Hepatocyte (in vitro differentiated cells): ENCODE measurements at regions not wholly inside any gene's neighbourhood (a gene's known extent, or its start where the extent isn't known, plus 50 kb on each side); places are given as distances from the start of the nearest gene placed in this dataset.

ENCODE experiments used
- DNase-seq: peaks from one replicate; pipeline ENCODE4 v3.0.0-alpha.2; 2016; ENCODE audit warnings: low spot score
- H2AFZ ChIP-seq: fragments of 200-600 bp; sonication (generic); 2 replicates; pipeline ENCODE4 v1.6.0; 2016; ENCODE audit warnings: antibody characterized with exemption, mild to moderate bottlenecking
- H3K27ac ChIP-seq: fragments of 200-600 bp; sonication (generic); 2 replicates; pipeline ENCODE4 v1.5.1; 2016; ENCODE audit warnings: mild to moderate bottlenecking
- H3K27me3 ChIP-seq: fragments of 200-600 bp; sonication (generic); 2 replicates; pipeline ENCODE4 v1.6.1; 2016
- H3K36me3 ChIP-seq: fragments of 200-600 bp; sonication (generic); replicated peaks from 2 replicates; pipeline ENCODE4 v1.5.1; 2016; ENCODE audit warnings: low read depth; ENCODE audit not compliant: insufficient read depth
- H3K4me1 ChIP-seq: fragments of 200-600 bp; sonication (generic); 2 replicates; pipeline ENCODE4 v1.5.1; 2016; ENCODE audit warnings: mild to moderate bottlenecking, moderate library complexity; ENCODE audit not compliant: insufficient read depth
- H3K4me2 ChIP-seq: fragments of 200-600 bp; sonication (generic); 2 replicates; pipeline ENCODE4 v1.6.0; 2016
- H3K4me3 ChIP-seq: fragments of 200-600 bp; sonication (generic); 2 replicates; pipeline ENCODE4 v1.5.1; 2016; ENCODE audit warnings: mild to moderate bottlenecking
- H3K79me2 ChIP-seq: fragments of 200-600 bp; sonication (generic); 2 replicates; pipeline ENCODE4 v1.6.0; 2017; ENCODE audit warnings: mild to moderate bottlenecking
- H3K9me2 ChIP-seq: fragments of 200-600 bp; sonication (generic); replicated peaks from 2 replicates; pipeline ENCODE4 v1.6.0; 2017; ENCODE audit warnings: mild to moderate bottlenecking; ENCODE audit not compliant: insufficient read depth
- H3K9me3 ChIP-seq: fragments of 200-600 bp; sonication (generic); 2 replicates; pipeline ENCODE4 v1.5.1; 2016; ENCODE audit warnings: low read depth, mild to moderate bottlenecking
- H4K20me1 ChIP-seq: fragments of 200-600 bp; sonication (generic); 2 replicates; pipeline ENCODE4 v1.6.0; 2016; ENCODE audit warnings: mild to moderate bottlenecking; ENCODE audit not compliant: insufficient read depth, poor library complexity, severe bottlenecking
- CTCF ChIP-seq: fragments of 200-600 bp; sonication (generic); IDR thresholded peaks from 2 replicates; pipeline ENCODE4 v1.5.1; 2016; ENCODE audit warnings: antibody characterized with exemption, mild to moderate bottlenecking; ENCODE audit not compliant: poor library complexity
- EZH2 ChIP-seq: fragments of 200-600 bp; sonication (generic); IDR thresholded peaks from 2 replicates; pipeline ENCODE4 v1.6.1; 2016; ENCODE audit warnings: antibody characterized with exemption, mild to moderate bottlenecking, borderline replicate concordance
- EZH2phosphoT487 ChIP-seq: fragments of 200-600 bp; sonication (generic); IDR thresholded peaks from one replicate; pipeline ENCODE4 v1.6.1; 2018; ENCODE audit warnings: antibody characterized with exemption, mild to moderate bottlenecking, low read depth, moderate library complexity; ENCODE audit not compliant: unreplicated experiment, severe bottlenecking
- WGBS: methylation state at CpG from one replicate; pipeline ENCODE4 v1.1.6; 2016; ENCODE audit warnings: low lambda C conversion rate; ENCODE audit errors: missing lambda C conversion rate; 5-methylcytosine and 5-hydroxymethylcytosine counted together

- Histone ChIP-seq H3K36me3 (no peaks in the 10 kb centered on the region), H3K79me2 (no peaks in the 10 kb centered on the region), H2AFZ (no peak overlapping the region), H3K9me2 (no peaks in the 10 kb centered on the region), H3K27ac (no peak overlapping the region), H3K4me1 (no peaks in the 10 kb centered on the region), H3K27me3 (no peaks in the 10 kb centered on the region), H3K4me2 (no peak overlapping the region), H3K9me3 (no peaks in the 10 kb centered on the region), H4K20me1 (no peaks in the 10 kb centered on the region), H3K4me3 (no peak overlapping the region)
- no peak for DNase-seq
- no peak for TF ChIP-seq CTCF
- no peak for TF ChIP-seq EZH2
- TF ChIP-seq EZH2phosphoT487, result no peak
- 84% methylated on average over 5 of the region's 5 CpGs for WGBS
Observed at GRCh38 chr10:125457406-125457805, 225.6 kb downstream of the TEX36 start.

DNA sequence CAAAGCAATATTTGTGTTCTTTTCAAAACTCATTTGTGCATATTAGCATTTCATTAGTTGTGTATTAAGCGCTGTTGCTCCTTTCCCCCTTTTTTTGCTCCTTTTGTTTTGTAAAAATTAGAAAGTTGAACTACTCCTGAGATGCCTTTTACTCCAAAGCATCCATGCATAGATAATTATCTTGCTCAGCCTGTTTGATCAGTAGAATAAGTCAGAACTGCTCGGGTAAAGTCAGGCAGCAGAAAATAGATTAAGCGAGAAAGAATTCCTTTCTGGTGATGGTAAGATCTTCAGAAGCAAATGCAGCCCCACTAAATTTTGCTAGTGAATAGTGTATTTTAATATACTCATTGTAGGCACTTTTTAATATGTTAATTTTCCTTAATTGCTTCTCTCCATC, 227.1 kb downstream of the TEX36 start:
- H3K27me3 ChIP-seq, result no peaks in the 10 kb centered on the region
- H3K27ac ChIP-seq, result no peak overlapping the region
- no peak for DNase-seq
- no peaks in the 10 kb centered on the region for H3K9me3 ChIP-seq
- H3K4me2 ChIP-seq, result no peak overlapping the region
- no peak overlapping the region for H3K4me3 ChIP-seq
- H3K4me1 ChIP-seq, result no peaks in the 10 kb centered on the region
- no peaks in the 10 kb centered on the region for H3K9me2 ChIP-seq
- H3K79me2 ChIP-seq, result no peaks in the 10 kb centered on the region
- no peak overlapping the region for H2AFZ ChIP-seq
- H3K36me3 ChIP-seq, result no peaks in the 10 kb centered on the region
- no peaks in the 10 kb centered on the region for H4K20me1 ChIP-seq
- 28% methylated on average over 3 of the region's 3 CpGs for WGBS
- TF ChIP-seq EZH2, result no peak

DNA sequence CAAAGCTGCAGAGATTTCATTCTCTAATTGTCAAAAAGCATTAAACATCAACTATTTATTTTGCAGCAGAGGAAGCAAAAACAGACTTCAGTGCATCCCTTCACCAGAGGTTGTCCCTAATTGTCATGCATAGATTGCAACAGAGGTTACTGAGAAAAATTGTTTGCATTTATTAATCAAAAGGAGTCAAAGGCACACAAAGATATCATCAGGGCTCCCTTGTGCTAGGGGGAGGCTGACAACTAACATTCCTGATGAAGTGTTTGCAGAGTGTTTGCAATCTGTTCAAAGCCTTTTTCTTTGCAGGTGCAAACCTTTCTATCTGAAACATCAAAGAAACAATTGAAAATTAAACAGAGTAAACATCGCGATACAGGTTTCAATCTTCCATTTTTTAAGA, 227.5 kb downstream of the TEX36 start:
- Histone ChIP-seq H2AFZ (no peak overlapping the region), H3K27me3 (no peaks in the 10 kb centered on the region), H3K36me3 (no peaks in the 10 kb centered on the region), H3K4me1 (no peaks in the 10 kb centered on the region), H3K4me2 (no peak overlapping the region), H3K9me2 (no peaks in the 10 kb centered on the region), H4K20me1 (no peaks in the 10 kb centered on the region), H3K4me3 (no peak overlapping the region), H3K79me2 (no peaks in the 10 kb centered on the region), H3K9me3 (no peaks in the 10 kb centered on the region), H3K27ac (no peak overlapping the region)
- WGBS, result 11% methylated on average over 2 of the region's 2 CpGs
- TF ChIP-seq EZH2 (no peak), CTCF (no peak), EZH2phosphoT487 (no peak)
- DNase-seq, result no peak

DNA sequence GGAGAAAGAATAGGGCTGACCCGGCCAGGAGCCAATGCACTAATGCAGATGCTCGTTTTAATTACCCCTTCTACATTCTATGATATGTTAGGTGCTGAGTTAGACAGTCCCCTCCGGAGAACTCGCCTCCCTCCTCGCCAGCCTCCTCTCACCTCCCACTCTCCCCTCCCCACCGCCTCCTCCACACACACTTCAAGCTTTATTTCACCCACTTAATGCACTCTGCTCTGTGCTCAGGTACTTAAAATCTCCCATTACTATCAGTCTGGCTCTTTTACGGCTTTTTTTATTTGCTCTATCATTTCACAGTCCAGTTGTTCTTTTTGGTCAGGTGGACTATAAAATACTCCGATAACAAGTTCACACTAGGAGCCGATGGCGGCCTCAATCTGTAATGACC, 231.6 kb downstream of the TEX36 start:
- no peak overlapping the region for H3K4me3 ChIP-seq
- H3K9me3 ChIP-seq, result no peaks in the 10 kb centered on the region
- no peak overlapping the region for H2AFZ ChIP-seq
- no peaks in the 10 kb centered on the region for H3K4me1 ChIP-seq
- H3K36me3 ChIP-seq, result no peaks in the 10 kb centered on the region
- no peaks in the 10 kb centered on the region for H3K27me3 ChIP-seq
- no peak overlapping the region for H3K27ac ChIP-seq
- DNase-seq, result no peak
- H3K4me2 ChIP-seq, result no peak overlapping the region
- no peaks in the 10 kb centered on the region for H4K20me1 ChIP-seq
- no peaks in the 10 kb centered on the region for H3K9me2 ChIP-seq
- whole genome bisulfite sequencing, result 62% methylated on average over 10 of the region's 10 CpGs
- TF ChIP-seq EZH2phosphoT487, result no peak
- no peak for TF ChIP-seq CTCF
- TF ChIP-seq EZH2, result no peak
- H3K79me2 ChIP-seq, result no peaks in the 10 kb centered on the region
